GM19328 (cell line): ENCODE measurements at regions not wholly inside any gene's neighbourhood (a gene's known extent, or its start where the extent isn't known, plus 50 kb on each side); places are given as distances from the start of the nearest gene placed in this dataset.

Source experiments
- ATAC-seq: cut with Tn5 transposase; IDR thresholded peaks from one replicate; pipeline ENCODE4 v1.9.1; 2021; ENCODE audit warnings: mild to moderate bottlenecking, moderate library complexity; ENCODE audit not compliant: unreplicated experiment

GRCh38 chr11:32161293-32161692, 70.4 kb downstream of the RCN1 start:
- no peak for ATAC-seq

- no peak for ATAC-seq
Measured at GRCh38 chr11:32162351-32162750, 71.5 kb downstream of the RCN1 start.

GRCh38 chr11:32162906-32163305, 72.0 kb downstream of the RCN1 start:
- ATAC-seq, result no peak

GRCh38 chr11:32163557-32163956, 72.7 kb downstream of the RCN1 start:
- no peak for ATAC-seq

- no peak for ATAC-seq
Measured at GRCh38 chr11:32164836-32165235, 74.0 kb downstream of the RCN1 start.

GRCh38 chr11:32168924-32169323, 78.0 kb downstream of the RCN1 start:
- ATAC-seq, result no peak

GRCh38 chr11:32171445-32171844, 80.6 kb downstream of the RCN1 start:
- ATAC-seq, result no peak

- ATAC-seq, result no peak
Measured at GRCh38 chr11:32172041-32172847, 81.4 kb downstream of the RCN1 start.

GRCh38 chr11:32172848-32173834, 82.3 kb downstream of the RCN1 start:
- ATAC-seq, result peak; percentile 41

- ATAC-seq, result no peak
Measured at GRCh38 chr11:32173977-32174376, 83.1 kb downstream of the RCN1 start.

- peak; percentile 79 for ATAC-seq
Measured at GRCh38 chr11:32176223-32176934, 85.5 kb downstream of the RCN1 start.

- ATAC-seq, result no peak
Measured at GRCh38 chr11:32178692-32179091, 87.8 kb downstream of the RCN1 start.

- no peak for ATAC-seq
Measured at GRCh38 chr11:32183512-32183911, 92.6 kb downstream of the RCN1 start.

GRCh38 chr11:32184041-32184722, 93.3 kb downstream of the RCN1 start:
- ATAC-seq, result peak; percentile 24

- ATAC-seq, result peak; percentile 62
Measured at GRCh38 chr11:32184723-32185376, 94.0 kb downstream of the RCN1 start.

GRCh38 chr11:32186118-32186517, 95.2 kb downstream of the RCN1 start:
- no peak for ATAC-seq

- ATAC-seq, result no peak
Measured at GRCh38 chr11:32187111-32187510, 96.2 kb downstream of the RCN1 start.

- no peak for ATAC-seq
Measured at GRCh38 chr11:32188785-32189184, 97.9 kb downstream of the RCN1 start.

GRCh38 chr11:32196137-32196536, 105.3 kb downstream of the RCN1 start:
- ATAC-seq, result no peak

GRCh38 chr11:32198053-32198452, 107.2 kb downstream of the RCN1 start:
- ATAC-seq, result no peak
